ENCODE measurements at regions not wholly inside any gene's neighbourhood (a gene's known extent, or its start where the extent isn't known, plus 50 kb on each side); places are given as distances from the start of the nearest gene placed in this dataset.

- TF ChIP-seq, protein P1, sequence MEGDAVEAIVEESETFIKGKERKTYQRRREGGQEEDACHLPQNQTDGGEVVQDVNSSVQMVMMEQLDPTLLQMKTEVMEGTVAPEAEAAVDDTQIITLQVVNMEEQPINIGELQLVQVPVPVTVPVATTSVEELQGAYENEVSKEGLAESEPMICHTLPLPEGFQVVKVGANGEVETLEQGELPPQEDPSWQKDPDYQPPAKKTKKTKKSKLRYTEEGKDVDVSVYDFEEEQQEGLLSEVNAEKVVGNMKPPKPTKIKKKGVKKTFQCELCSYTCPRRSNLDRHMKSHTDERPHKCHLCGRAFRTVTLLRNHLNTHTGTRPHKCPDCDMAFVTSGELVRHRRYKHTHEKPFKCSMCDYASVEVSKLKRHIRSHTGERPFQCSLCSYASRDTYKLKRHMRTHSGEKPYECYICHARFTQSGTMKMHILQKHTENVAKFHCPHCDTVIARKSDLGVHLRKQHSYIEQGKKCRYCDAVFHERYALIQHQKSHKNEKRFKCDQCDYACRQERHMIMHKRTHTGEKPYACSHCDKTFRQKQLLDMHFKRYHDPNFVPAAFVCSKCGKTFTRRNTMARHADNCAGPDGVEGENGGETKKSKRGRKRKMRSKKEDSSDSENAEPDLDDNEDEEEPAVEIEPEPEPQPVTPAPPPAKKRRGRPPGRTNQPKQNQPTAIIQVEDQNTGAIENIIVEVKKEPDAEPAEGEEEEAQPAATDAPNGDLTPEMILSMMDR (IDR thresholded peaks at IDR 0.05; ENCODE audit: low read depth, low read length, missing control alignments), result no peak
- no peaks in the 10 kb centered on the region for H3K27me3 ChIP-seq (replicated peaks)
- no peaks in the 10 kb centered on the region for H3K36me3 ChIP-seq (replicated peaks)
- no peak overlapping the region for H3K4me3 ChIP-seq (ENCODE audit: low read depth, low read length)
- in situ Hi-C loops (cut with HindIII; ENCODE audit: low pct_ligation_motif_present, low sequenced_read_pairs), result no loop called here
- peak; percentile 72 for DNase-seq
- H3K27ac ChIP-seq, result peak overlapping the region; percentile 23
Observed at GRCh38 chr6:21999012-21999528, 297.8 kb downstream of the PRL start.

GRCh38 chr6:21999741-22000140 is 297.1 kb downstream of the PRL start:
- TF ChIP-seq, protein P1 (IDR thresholded peaks at IDR 0.05; ENCODE audit: low read depth, low read length, missing control alignments), result no peak
- Histone ChIP-seq H3K27ac (peak overlapping the region; percentile 23), H3K36me3 (replicated peaks) (no peaks in the 10 kb centered on the region), H3K27me3 (replicated peaks) (no peaks in the 10 kb centered on the region), H3K4me3 (ENCODE audit: low read depth, low read length) (no peak overlapping the region)
- no peak for DNase-seq
- in situ Hi-C loops (cut with HindIII; ENCODE audit: low pct_ligation_motif_present, low sequenced_read_pairs), result no loop called here

GRCh38 chr6:22001396-22002027 is 295.3 kb downstream of the PRL start:
- Histone ChIP-seq H3K27ac (no peak overlapping the region), H3K27me3 (replicated peaks) (no peaks in the 10 kb centered on the region), H3K4me3 (ENCODE audit: low read depth, low read length) (no peak overlapping the region), H3K36me3 (replicated peaks) (no peaks in the 10 kb centered on the region)
- DNase-seq, result no peak
- TF ChIP-seq, protein P1 (IDR thresholded peaks at IDR 0.05; ENCODE audit: low read depth, low read length, missing control alignments), result no peak
- in situ Hi-C loops (cut with HindIII; ENCODE audit: low pct_ligation_motif_present, low sequenced_read_pairs), result no loop called here

- no peak overlapping the region for H3K4me3 ChIP-seq (ENCODE audit: low read depth, low read length)
- H3K27me3 ChIP-seq (replicated peaks), result no peaks in the 10 kb centered on the region
- H3K27ac ChIP-seq, result no peak overlapping the region
- H3K36me3 ChIP-seq (replicated peaks), result no peaks in the 10 kb centered on the region
- DNase-seq, result no peak
- in situ Hi-C loops (cut with HindIII; ENCODE audit: low pct_ligation_motif_present, low sequenced_read_pairs), result no loop called here
- TF ChIP-seq, protein P1 (IDR thresholded peaks at IDR 0.05; ENCODE audit: low read depth, low read length, missing control alignments), result no peak
Observed at GRCh38 chr6:22003287-22003686, 293.5 kb downstream of the PRL start.

DNA sequence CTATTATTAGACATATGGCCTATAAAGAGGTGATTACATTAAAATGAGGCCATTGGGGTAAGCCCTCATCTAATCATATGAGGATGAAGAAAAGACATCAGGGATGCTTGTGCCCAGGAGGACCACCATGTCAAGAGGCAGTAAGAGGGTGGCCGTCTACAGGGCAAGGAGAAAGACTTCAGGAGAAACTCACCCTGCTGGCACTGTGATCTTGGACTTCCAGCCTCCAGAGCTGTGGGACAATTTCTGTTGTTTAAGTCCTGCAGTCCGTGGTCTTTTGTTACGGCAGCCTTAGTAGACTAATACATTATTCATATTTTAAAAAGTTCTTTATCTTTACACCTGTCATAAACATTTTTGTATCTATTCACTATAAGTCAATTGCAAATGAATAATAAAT is 290.0 kb downstream of the PRL start:
- Histone ChIP-seq H3K27me3 (replicated peaks) (no peaks in the 10 kb centered on the region), H3K27ac (no peak overlapping the region), H3K36me3 (replicated peaks) (no peaks in the 10 kb centered on the region), H3K4me3 (ENCODE audit: low read depth, low read length) (no peak overlapping the region)
- in situ Hi-C loops (cut with HindIII; ENCODE audit: low pct_ligation_motif_present, low sequenced_read_pairs), result no loop called here
- no peak for DNase-seq
- TF ChIP-seq, protein P1 (IDR thresholded peaks at IDR 0.05; ENCODE audit: low read depth, low read length, missing control alignments), result no peak

GRCh38 chr6:22007469-22007868 is 289.4 kb downstream of the PRL start:
- in situ Hi-C loops (cut with HindIII; ENCODE audit: low pct_ligation_motif_present, low sequenced_read_pairs), result no loop called here
- no peak overlapping the region for H3K27ac ChIP-seq
- H3K36me3 ChIP-seq (replicated peaks), result no peaks in the 10 kb centered on the region
- DNase-seq, result no peak
- TF ChIP-seq, protein P1 (IDR thresholded peaks at IDR 0.05; ENCODE audit: low read depth, low read length, missing control alignments), result no peak
- H3K27me3 ChIP-seq (replicated peaks), result no peaks in the 10 kb centered on the region
- H3K4me3 ChIP-seq (ENCODE audit: low read depth, low read length), result no peak overlapping the region

Data from brain microvascular endothelial cell (primary cell).